Adipose tissue (tissue), 3 donors: ENCODE measurements at regions not wholly inside any gene's neighbourhood (a gene's known extent, or its start where the extent isn't known, plus 50 kb on each side); places are given as distances from the start of the nearest gene placed in this dataset.
"Not testable (repeated sequence)": the region's sequence is repeated elsewhere in the genome, so short reads cannot be mapped to it uniquely, and the experiment has no call there.

Experiments used
- H3K27ac ChIP-seq: one replicate; pipeline ENCODE4 v1.5.1; 2013; ENCODE audit warnings: low read depth, low read length
- WGBS, 3 donors: extraction: QIAGEN DNeasy Blood & Tissue Kit; methylation state at CpG; one replicate each; pipeline ENCODE4 v1.1.7; 2013; 5-methylcytosine and 5-hydroxymethylcytosine counted together
- donor health status: healthy with polysubstance abuse.
- donor health status: Bipolar disorder and iron deficiency.
- donor health status: healthy.

GRCh38 chr10:113488186-113488585, 64.7 kb upstream of the HABP2 start:
- no peak overlapping the region for H3K27ac ChIP-seq

- WGBS, 3 donors = 72 to 78% (median 77%) methylated on average over 2 of the region's 2 CpGs
- H3K27ac ChIP-seq = not testable (repeated sequence)
Measured at GRCh38 chr10:113489522-113489921, 63.3 kb upstream of the HABP2 start.

GRCh38 chr10:113491967-113492565, 60.8 kb upstream of the HABP2 start:
- 25 to 42% (median 35%) methylated on average over 3 of the region's 3 CpGs for WGBS, 3 donors
- H3K27ac ChIP-seq = no peak overlapping the region

- H3K27ac ChIP-seq = no peak overlapping the region
- 87 to 95% (median 89%) methylated on average over 4 of the region's 4 CpGs for WGBS, 3 donors
Measured at GRCh38 chr10:113493195-113493594, 59.7 kb upstream of the HABP2 start.

- 36 to 69% (median 58%) methylated on average over 5 of the region's 5 CpGs for WGBS, 3 donors
- H3K27ac ChIP-seq = no peak overlapping the region
Measured at GRCh38 chr10:113493882-113494301, 59.0 kb upstream of the HABP2 start.

GRCh38 chr10:113494761-113495160, 58.1 kb upstream of the HABP2 start:
- WGBS, 3 donors = 80 to 87% (median 81%) methylated on average over 7 of the region's 7 CpGs
- no peak overlapping the region for H3K27ac ChIP-seq

GRCh38 chr10:113495553-113495952, 57.3 kb upstream of the HABP2 start:
- no peak overlapping the region for H3K27ac ChIP-seq
- WGBS, 3 donors = 79 to 85% (median 85%) methylated on average over 8 of the region's 8 CpGs

- WGBS, 3 donors = 52 to 74% (median 58%) methylated on average over 20 of the region's 20 CpGs
- no peak overlapping the region for H3K27ac ChIP-seq
Measured at GRCh38 chr10:113496111-113497109, 56.4 kb upstream of the HABP2 start.

- no peak overlapping the region for H3K27ac ChIP-seq
- WGBS, 3 donors = 74 to 80% (median 78%) methylated on average over 8 of the region's 8 CpGs
Measured at GRCh38 chr10:113497198-113497597, 55.7 kb upstream of the HABP2 start.

GRCh38 chr10:113498997-113499396, 53.9 kb upstream of the HABP2 start:
- 16 to 28% (median 19%) methylated on average over 4 of the region's 4 CpGs for WGBS, 3 donors
- H3K27ac ChIP-seq = no peak overlapping the region

- WGBS, 3 donors = 75 to 91% (median 76%) methylated on average over 5 of the region's 5 CpGs
- H3K27ac ChIP-seq = no peak overlapping the region
Measured at GRCh38 chr10:113499806-113500205, 53.0 kb upstream of the HABP2 start.

- 96 to 97% (median 97%) methylated on average over 6 of the region's 6 CpGs for WGBS, 3 donors
- not testable (repeated sequence) for H3K27ac ChIP-seq
Measured at GRCh38 chr10:113501031-113501430, 51.8 kb upstream of the HABP2 start.
